HG02763 (cell line): ENCODE measurements at regions not wholly inside any gene's neighbourhood (a gene's known extent, or its start where the extent isn't known, plus 50 kb on each side); places are given as distances from the start of the nearest gene placed in this dataset.
"Not testable (repeated sequence)": the region's sequence is repeated elsewhere in the genome, so short reads cannot be mapped to it uniquely, and the experiment has no call there.

Experiments
- ATAC-seq: cut with Tn5 transposase; IDR thresholded peaks from one replicate; pipeline ENCODE4 v1.9.1; 2021; ENCODE audit warnings: mild to moderate bottlenecking, moderate library complexity; ENCODE audit not compliant: unreplicated experiment

- no peak for ATAC-seq
Measured at GRCh38 chr6:8181160-8181881, 79.0 kb upstream of the EEF1E1 start.

- ATAC-seq, result no peak
Measured at GRCh38 chr6:8180327-8181159, 78.2 kb upstream of the EEF1E1 start.

DNA sequence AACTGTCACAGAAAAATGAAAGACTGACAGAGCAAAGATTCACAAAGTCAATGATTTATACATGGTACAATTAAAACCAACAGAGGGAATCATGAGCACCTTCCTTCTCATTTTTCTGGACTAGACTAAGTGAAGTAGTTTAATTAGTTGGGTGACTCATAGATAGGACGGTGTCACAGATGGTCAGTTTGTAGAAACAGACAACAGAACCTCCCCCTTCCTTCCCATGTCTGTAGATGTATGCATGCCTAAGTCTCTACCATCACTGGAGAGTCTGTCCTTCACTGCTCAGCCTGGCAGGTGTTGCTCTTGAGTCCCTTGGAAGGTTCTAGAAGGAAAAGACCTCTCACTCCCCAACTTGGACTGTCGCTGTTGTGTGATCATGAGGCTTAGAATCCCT lies 75.4 kb upstream of the EEF1E1 start:
- no peak for ATAC-seq

DNA sequence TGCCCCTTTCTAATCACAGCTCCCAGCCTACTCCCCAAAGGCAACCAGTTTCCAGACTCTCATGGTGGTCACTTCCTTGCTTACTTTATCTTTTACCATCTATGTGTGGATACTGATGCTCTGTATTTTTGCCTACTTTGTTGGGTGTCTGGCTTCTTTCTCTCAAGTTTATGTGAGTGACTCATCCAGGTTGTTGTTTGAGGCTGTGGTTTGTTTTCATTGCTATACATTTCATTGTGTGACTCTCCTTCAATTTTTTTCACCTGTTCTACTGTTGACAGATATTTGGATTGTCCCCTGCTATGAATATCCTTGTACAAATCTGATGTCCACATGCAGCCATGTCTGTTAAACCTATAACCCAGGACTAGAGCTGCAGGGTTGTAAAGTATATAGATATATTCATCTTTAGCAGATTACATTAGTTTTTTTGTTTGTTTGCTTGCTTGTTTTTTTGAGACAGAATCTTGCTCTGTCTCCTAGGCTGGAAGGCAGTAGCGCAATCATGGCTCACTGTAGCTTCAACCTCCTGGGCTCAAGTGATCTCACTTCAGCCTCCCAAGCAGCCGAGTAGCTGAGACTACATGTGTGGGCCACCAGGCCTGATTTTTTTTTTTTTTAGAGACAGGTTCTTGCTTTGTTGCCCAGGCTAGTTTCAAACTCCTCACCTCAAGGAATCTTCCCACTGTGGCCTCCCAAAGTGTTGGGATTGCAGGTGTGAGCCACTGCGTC lies 72.9 kb upstream of the EEF1E1 start:
- no peak for ATAC-seq

DNA sequence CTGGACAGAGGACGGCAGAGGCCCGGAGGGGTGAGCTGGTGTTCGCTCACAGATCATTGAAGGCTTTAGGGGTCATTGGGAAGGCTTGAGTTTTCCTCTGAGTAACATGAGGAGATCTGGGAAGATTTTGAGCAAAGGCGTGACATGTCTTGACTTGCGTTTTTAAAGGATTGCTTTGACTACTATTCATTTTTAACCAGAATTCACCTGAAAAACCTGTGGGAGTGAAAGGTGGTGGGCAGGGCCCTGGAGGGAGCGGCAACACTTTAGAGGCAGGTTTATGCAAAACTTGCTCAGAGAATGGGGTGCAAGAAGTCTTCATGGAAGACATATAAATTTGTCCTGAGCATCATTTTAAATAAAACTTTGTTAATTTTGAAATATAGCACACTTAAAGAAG lies 72.2 kb upstream of the EEF1E1 start:
- ATAC-seq, result no peak

- no peak for ATAC-seq
Measured at GRCh38 chr6:8172530-8172929, 70.2 kb upstream of the EEF1E1 start.

- ATAC-seq, result no peak
Measured at GRCh38 chr6:8170754-8171153, 68.4 kb upstream of the EEF1E1 start.

DNA sequence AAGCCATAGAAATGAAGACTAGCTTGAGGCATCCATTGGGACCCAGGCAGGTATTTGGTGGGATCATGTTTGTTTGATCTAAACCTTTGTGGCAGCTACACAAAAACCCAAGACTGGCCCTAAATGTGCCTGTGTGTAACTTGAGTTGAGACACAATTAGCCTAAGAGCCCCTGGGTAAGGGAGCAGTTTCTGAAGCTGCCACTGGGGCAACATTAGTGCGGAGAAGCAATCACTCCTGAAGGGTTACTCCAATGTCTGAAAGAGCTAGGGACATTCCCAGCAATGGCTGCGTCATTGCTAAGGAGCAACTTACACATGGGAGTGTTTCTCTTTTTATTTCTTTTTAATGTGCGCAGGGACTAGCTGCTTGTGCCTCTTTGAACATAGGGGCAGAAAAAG lies 67.9 kb upstream of the EEF1E1 start:
- ATAC-seq, result no peak

GRCh38 chr6:8166156-8166555 lies 63.8 kb upstream of the EEF1E1 start:
- no peak for ATAC-seq

DNA sequence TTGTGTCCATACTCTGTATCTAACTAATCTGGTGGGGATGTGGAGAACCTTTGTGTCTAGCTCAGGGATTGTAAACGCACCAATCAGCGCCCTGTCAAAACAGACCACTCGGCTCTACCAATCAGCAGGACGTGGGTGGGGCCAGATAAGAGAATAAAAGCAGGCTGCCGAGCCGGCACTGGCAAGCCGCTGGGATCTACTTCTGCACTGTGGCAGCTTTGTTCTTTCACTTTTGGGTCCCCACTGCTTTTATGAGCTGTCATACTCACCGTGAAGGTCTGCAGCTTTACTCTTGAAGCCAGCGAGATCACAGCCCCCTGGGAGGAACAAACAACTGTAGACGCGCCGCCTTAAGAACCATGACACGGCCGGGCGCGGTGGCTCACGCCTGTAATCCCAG lies 62.7 kb upstream of the EEF1E1 start:
- ATAC-seq, result not testable (repeated sequence)

DNA sequence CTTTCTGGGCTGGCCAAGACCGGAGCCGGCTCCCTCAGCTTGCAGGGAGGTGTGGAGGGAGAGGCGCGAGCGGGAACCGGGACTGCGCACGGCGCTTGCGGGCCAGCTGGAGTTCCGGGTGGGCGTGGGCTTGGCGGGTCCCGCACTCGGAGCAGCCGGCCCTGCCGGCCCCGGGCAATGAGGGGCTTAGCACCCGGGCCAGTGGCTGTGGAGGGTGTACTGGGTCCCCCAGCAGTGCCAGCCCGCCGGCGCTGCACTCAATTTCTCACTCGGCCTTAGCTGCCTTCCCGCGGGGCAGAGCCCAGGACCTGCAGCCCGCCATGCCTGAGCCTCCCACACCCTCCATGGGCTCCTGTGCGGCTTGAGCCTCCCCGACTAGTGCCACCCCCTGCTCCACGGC lies 61.9 kb upstream of the EEF1E1 start:
- not testable (repeated sequence) for ATAC-seq

GRCh38 chr6:8159966-8160365 lies 57.6 kb upstream of the EEF1E1 start:
- no peak for ATAC-seq

GRCh38 chr6:8157839-8158238 lies 55.5 kb upstream of the EEF1E1 start:
- ATAC-seq, result no peak

GRCh38 chr6:8155259-8156012 lies 53.1 kb upstream of the EEF1E1 start:
- no peak for ATAC-seq
